GM19438 (cell line): ENCODE measurements at regions not wholly inside any gene's neighbourhood (a gene's known extent, or its start where the extent isn't known, plus 50 kb on each side); places are given as distances from the start of the nearest gene placed in this dataset.
A peak's percentile ranks its signal among the peaks of the same experiment; 100 is the strongest.

ENCODE experiments used
- ATAC-seq: cut with Tn5 transposase; IDR thresholded peaks from one replicate; pipeline ENCODE4 v1.9.1; 2021; ENCODE audit warnings: low read depth; ENCODE audit not compliant: unreplicated experiment

- ATAC-seq = no peak
Observed at GRCh38 chr11:27968461-27968860, 139.5 kb downstream of the KIF18A start.

GRCh38 chr11:27965559-27965958 lies 142.4 kb downstream of the KIF18A start:
- no peak for ATAC-seq

- no peak for ATAC-seq
Observed at GRCh38 chr11:27963370-27963769, 144.6 kb downstream of the KIF18A start.

GRCh38 chr11:27949951-27950738 lies 157.8 kb downstream of the KIF18A start:
- no peak for ATAC-seq

GRCh38 chr11:27945348-27945747 lies 162.6 kb downstream of the KIF18A start:
- no peak for ATAC-seq

- no peak for ATAC-seq
Observed at GRCh38 chr11:27938011-27938410, 169.9 kb downstream of the KIF18A start.

GRCh38 chr11:27934830-27935145 lies 173.2 kb downstream of the KIF18A start:
- ATAC-seq = no peak

GRCh38 chr11:27933992-27934829 lies 173.7 kb downstream of the KIF18A start:
- ATAC-seq = no peak

- no peak for ATAC-seq
Observed at GRCh38 chr11:27931770-27932169, 176.2 kb downstream of the KIF18A start.

- no peak for ATAC-seq
Observed at GRCh38 chr11:27930946-27931345, 177.0 kb downstream of the KIF18A start.

- no peak for ATAC-seq
Observed at GRCh38 chr11:27928809-27929208, 179.1 kb downstream of the KIF18A start.

- ATAC-seq = no peak
Observed at GRCh38 chr11:27926981-27927481, 180.9 kb downstream of the KIF18A start.

- no peak for ATAC-seq
Observed at GRCh38 chr11:27926486-27926885, 181.5 kb downstream of the KIF18A start.

GRCh38 chr11:27921472-27921871 lies 186.5 kb downstream of the KIF18A start:
- no peak for ATAC-seq

- ATAC-seq = peak; percentile 91
Observed at GRCh38 chr11:27916541-27917100, 191.3 kb downstream of the KIF18A start.

GRCh38 chr11:27914080-27914479 lies 193.9 kb downstream of the KIF18A start:
- no peak for ATAC-seq

GRCh38 chr11:27913650-27914049 lies 194.3 kb downstream of the KIF18A start:
- ATAC-seq = no peak

- ATAC-seq = no peak
Observed at GRCh38 chr11:27912916-27913315, 195.0 kb downstream of the KIF18A start.

GRCh38 chr11:27910186-27910931 lies 197.6 kb downstream of the KIF18A start:
- ATAC-seq = no peak

GRCh38 chr11:27909386-27909785 lies 198.6 kb downstream of the KIF18A start:
- ATAC-seq = no peak

GRCh38 chr11:27908621-27909020 lies 199.3 kb downstream of the KIF18A start:
- ATAC-seq = no peak
